Calu3 (cell line): ENCODE measurements at regions not wholly inside any gene's neighbourhood (a gene's known extent, or its start where the extent isn't known, plus 50 kb on each side); places are given as distances from the start of the nearest gene placed in this dataset.

ENCODE experiments used
- BruUV-seq: library from RNA; stranded (reverse); fragments of 400-500 nt; replicated peaks from 2 replicates; lab custom pipeline; 2021; lab: Mats Ljungman, UMichigan
- CTCF ChIA-PET: fragments of 300-600 bp; sonication (Branson Sonifier 250); formaldehyde crosslinking; loops from one replicate; lab custom pipeline; 2022; ENCODE audit warnings: antibody characterized with exemption; lab: Charles Lee
- DNase-seq: peaks from one replicate; pipeline ENCODE4 v3.0.0; 2022
- H3K27ac Mint-ChIP-seq: one replicate; pipeline ENCODE4 v1.8.0; 2022; ENCODE audit warnings: mixed read lengths; ENCODE audit not compliant: unreplicated experiment
- H3K27me3 Mint-ChIP-seq: one replicate; pipeline ENCODE4 v1.8.0; 2022; ENCODE audit warnings: mixed read lengths; ENCODE audit not compliant: unreplicated experiment
- H3K36me3 Mint-ChIP-seq: one replicate; pipeline ENCODE4 v1.8.0; 2022; ENCODE audit warnings: mild to moderate bottlenecking, moderate library complexity, mixed read lengths; ENCODE audit not compliant: insufficient read depth, unreplicated experiment
- H3K4me1 Mint-ChIP-seq: one replicate; pipeline ENCODE4 v1.8.0; 2022; ENCODE audit warnings: mild to moderate bottlenecking, low read depth, mixed read lengths; ENCODE audit not compliant: unreplicated experiment
- H3K4me3 Mint-ChIP-seq: one replicate; pipeline ENCODE4 v1.8.0; 2022; ENCODE audit warnings: mild to moderate bottlenecking, low read depth, moderate library complexity, mixed read lengths; ENCODE audit not compliant: unreplicated experiment
- H3K9me3 Mint-ChIP-seq: one replicate; pipeline ENCODE4 v1.8.0; 2022; ENCODE audit warnings: low read depth, mixed read lengths; ENCODE audit not compliant: unreplicated experiment
- intact Hi-C: fragments of 100-400 bp; cut with micrococcal nuclease; formaldehyde crosslinking; loops from one replicate; pipeline ENCODE4 v1.10.0; 2022; ENCODE audit not compliant: unreplicated experiment
- TF ChIP-seq, protein P1 (sequence below): fragments of 200-600 bp; IDR thresholded peaks from one replicate; pipeline ENCODE4 v1.8.0; 2022; ENCODE audit warnings: antibody characterized with exemption; ENCODE audit not compliant: unreplicated experiment

DNA sequence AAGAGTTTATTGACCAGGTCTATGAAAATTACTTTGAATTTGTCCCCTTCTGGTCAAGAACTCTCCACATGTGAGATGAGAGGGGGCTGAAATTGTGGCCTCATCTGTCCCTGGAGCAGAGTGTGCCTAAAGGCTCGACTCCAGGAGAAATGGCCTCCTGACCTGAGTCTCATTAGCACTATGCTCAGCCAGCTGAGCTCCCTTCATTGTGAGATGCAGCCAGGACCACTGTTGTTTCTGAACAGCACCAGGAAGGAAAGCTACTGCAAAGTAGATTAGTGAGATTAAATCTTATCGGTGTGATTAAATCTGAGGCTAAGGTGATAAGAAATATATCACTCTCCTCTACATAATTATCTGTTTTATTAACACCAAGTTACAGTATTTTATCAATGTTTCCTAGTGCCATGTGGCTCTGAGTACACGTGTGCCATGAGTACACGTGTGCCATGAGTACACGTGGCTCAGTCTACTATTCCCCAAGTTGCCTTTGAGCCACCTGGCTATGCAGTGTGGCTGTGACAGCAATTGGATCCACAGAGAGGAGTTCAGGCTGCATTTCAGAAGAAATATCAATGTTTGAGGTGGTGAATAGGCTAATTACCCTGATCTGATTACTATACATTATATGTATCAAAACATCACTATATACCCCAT, 126.9 kb downstream of the IPMK start:
- DNase-seq, result no peak
- no peak overlapping the region for H3K4me3 Mint-ChIP-seq
- no peak overlapping the region for H3K27ac Mint-ChIP-seq
- TF ChIP-seq, protein P1, sequence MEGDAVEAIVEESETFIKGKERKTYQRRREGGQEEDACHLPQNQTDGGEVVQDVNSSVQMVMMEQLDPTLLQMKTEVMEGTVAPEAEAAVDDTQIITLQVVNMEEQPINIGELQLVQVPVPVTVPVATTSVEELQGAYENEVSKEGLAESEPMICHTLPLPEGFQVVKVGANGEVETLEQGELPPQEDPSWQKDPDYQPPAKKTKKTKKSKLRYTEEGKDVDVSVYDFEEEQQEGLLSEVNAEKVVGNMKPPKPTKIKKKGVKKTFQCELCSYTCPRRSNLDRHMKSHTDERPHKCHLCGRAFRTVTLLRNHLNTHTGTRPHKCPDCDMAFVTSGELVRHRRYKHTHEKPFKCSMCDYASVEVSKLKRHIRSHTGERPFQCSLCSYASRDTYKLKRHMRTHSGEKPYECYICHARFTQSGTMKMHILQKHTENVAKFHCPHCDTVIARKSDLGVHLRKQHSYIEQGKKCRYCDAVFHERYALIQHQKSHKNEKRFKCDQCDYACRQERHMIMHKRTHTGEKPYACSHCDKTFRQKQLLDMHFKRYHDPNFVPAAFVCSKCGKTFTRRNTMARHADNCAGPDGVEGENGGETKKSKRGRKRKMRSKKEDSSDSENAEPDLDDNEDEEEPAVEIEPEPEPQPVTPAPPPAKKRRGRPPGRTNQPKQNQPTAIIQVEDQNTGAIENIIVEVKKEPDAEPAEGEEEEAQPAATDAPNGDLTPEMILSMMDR, result no peak
- no TSS peak for BruUV-seq
- CTCF ChIA-PET, result no interaction called here
- H3K4me1 Mint-ChIP-seq, result peaks cover 25% of the 10 kb centered on the region
- peaks cover 15% of the 10 kb centered on the region for H3K9me3 Mint-ChIP-seq
- peaks cover 7% of the 10 kb centered on the region for H3K36me3 Mint-ChIP-seq
- H3K27me3 Mint-ChIP-seq, result no peaks in the 10 kb centered on the region
- intact Hi-C loops, result no loop called here

DNA sequence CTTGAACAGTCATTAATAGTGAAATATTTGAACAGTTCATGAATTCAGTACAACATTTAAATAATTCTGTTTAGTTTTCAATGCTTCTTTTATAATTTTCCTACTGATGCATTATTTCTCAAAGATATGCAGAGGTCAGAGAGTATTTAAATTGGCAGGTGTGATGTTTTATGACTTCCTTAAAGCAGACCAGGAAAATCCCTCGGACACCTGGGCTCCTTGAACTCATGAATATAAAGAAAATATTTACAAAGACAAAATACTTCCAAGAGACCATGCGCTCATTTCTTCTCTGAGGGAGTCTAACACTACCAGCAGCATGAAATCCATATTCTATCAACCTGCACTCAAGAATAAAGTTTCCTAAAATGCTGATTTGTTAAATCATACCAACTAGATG, 127.6 kb downstream of the IPMK start:
- Mint-ChIP-seq H3K9me3 (peaks cover 15% of the 10 kb centered on the region), H3K4me3 (no peak overlapping the region), H3K27ac (no peak overlapping the region), H3K36me3 (peaks cover 7% of the 10 kb centered on the region), H3K4me1 (peaks cover 25% of the 10 kb centered on the region), H3K27me3 (no peaks in the 10 kb centered on the region)
- intact Hi-C loops, result no loop called here
- no TSS peak for BruUV-seq
- CTCF ChIA-PET, result interaction anchor here (0.6 kb wide), 1 partner anchor 67 kb away, joined by 4 read pairs; no protein-coding TSS in a partner anchor
- DNase-seq, result no peak
- TF ChIP-seq, protein P1, result no peak

DNA sequence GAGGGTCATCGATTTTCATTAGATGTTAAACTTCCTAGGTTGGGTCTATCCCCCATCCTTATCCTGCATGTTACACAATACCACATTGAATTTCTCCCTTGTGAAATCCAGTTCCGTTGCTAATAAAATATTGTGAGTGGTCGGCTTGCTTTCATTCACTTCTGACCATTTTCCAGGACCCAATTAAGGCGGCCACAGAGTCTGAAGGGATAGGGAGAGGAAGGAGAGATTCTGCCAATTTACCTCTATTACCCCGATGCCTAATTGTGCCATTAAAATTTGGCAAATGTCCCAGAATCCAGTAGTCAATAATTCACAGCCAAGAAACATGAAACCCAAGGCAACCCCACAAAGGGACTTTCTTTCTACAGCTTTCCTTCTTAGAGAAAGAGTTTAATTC, 129.9 kb downstream of the IPMK start:
- H3K4me1 Mint-ChIP-seq, result peaks cover 25% of the 10 kb centered on the region
- H3K27ac Mint-ChIP-seq, result peak overlapping the region; percentile 71
- TF ChIP-seq, protein P1, result no peak

DNA sequence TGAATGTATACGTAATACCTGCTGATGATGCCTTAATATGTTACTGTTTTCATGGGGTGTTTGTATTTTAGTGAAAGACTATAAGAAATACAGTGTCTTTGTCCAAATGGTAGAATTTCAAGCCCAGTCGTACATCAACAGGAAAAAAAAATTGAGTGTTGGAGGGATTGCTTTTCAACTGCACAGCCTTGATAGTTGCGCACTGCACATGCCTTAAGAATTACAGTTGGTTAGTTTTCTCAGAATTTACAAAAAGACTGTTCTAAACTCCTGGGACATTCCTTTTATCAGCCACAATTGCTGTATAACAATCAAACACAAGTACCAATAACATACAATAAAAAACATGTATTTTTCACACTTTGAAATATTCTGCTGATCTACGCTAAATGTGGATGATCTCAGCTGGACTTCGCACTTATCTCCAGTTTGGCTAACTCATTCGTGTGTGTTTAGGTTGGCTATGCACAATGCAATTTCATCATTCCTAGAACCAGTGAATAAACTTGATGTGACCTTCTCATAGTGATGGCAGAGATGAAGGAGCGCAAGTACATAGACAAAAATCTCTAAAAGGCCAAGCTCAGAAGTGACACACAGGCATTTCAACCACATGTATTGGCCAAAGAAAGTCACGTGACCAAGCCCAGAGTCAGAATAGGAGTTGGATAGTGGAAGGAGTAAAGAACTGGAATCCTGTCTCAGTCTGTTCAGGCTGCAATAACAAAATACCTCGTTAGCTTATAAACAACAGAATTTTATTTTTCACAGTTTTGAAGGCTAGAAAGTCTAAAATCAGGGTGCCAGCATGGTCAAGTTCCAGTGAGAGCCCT, 152.3 kb downstream of the IPMK start:
- DNase-seq, result no peak
- BruUV-seq, result no TSS peak
- TF ChIP-seq, protein P1, result no peak
- no peak overlapping the region for H3K27ac Mint-ChIP-seq
- H3K4me1 Mint-ChIP-seq, result no peaks in the 10 kb centered on the region
- intact Hi-C loops, result no loop called here
- CTCF ChIA-PET, result interaction anchor here (0.6 kb wide), 1 partner anchor 1561 kb away, joined by 3 read pairs; no protein-coding TSS in a partner anchor
- no peak overlapping the region for H3K4me3 Mint-ChIP-seq
- no peaks in the 10 kb centered on the region for H3K27me3 Mint-ChIP-seq
- H3K36me3 Mint-ChIP-seq, result no peaks in the 10 kb centered on the region
- H3K9me3 Mint-ChIP-seq, result no peaks in the 10 kb centered on the region

More for the DNA sequence above, 129.9 kb downstream of the IPMK start:
- CTCF ChIA-PET, result interaction anchor here (0.6 to 1.2 kb wide), 3 partner anchors 15 to 449 kb away, joined by 3 to 5 read pairs (median 3); no protein-coding TSS in a partner anchor
- peaks cover 4% of the 10 kb centered on the region for H3K9me3 Mint-ChIP-seq
- intact Hi-C loops, result loop anchor here (5.0 kb wide), 1 partner anchor 51 kb away; no protein-coding TSS in a partner anchor
- BruUV-seq, result no TSS peak
- DNase-seq, result peak; percentile 65
- peaks cover 7% of the 10 kb centered on the region for H3K36me3 Mint-ChIP-seq
- peak overlapping the region; percentile 55 for H3K4me3 Mint-ChIP-seq
- H3K27me3 Mint-ChIP-seq, result no peaks in the 10 kb centered on the region
